OCI-LY3 (cell line): ENCODE measurements at regions not wholly inside any gene's neighbourhood (a gene's known extent, or its start where the extent isn't known, plus 50 kb on each side); places are given as distances from the start of the nearest gene placed in this dataset.

Source experiments
- H2AFZ ChIP-seq: fragments of 200-600, 300-600 bp; shearing (Covaris generic); 2 replicates; pipeline ENCODE4 v1.6.0; 2014; ENCODE audit warnings: antibody characterized with exemption, low read depth, low read length
- H3K27ac ChIP-seq: fragments of 200-600, 300-600 bp; sonication (generic); 2 replicates; pipeline ENCODE4 v1.5.1; 2014; ENCODE audit warnings: mild to moderate bottlenecking, low read length, moderate library complexity, mixed read lengths
- H3K27me3 ChIP-seq: fragments of 200-600, 300-600 bp; sonication (generic); 2 replicates; pipeline ENCODE4 v1.6.1; 2014; ENCODE audit warnings: low read depth, low read length, mixed read lengths
- H3K36me3 ChIP-seq: fragments of 200-600, 300-600 bp; sonication (generic); replicated peaks from 2 replicates; pipeline ENCODE3; 2014; ENCODE audit warnings: low read depth, low read length, mixed read lengths
- H3K4me1 ChIP-seq: fragments of 300-600, 200-600 bp; sonication (generic); 2 replicates; pipeline ENCODE4 v1.6.1; 2014; ENCODE audit warnings: low read length, mixed read lengths
- H3K4me2 ChIP-seq: fragments of 200-600, 300-600 bp; sonication (generic); 2 replicates; pipeline ENCODE4 v1.6.1; 2014; ENCODE audit warnings: low read length, mixed read lengths
- H3K4me3 ChIP-seq: fragments of 300-600, 200-600 bp; sonication (generic); 2 replicates; pipeline ENCODE4 v1.5.1; 2014; ENCODE audit warnings: antibody characterized with exemption, mild to moderate bottlenecking, low read length, moderate library complexity
- H3K79me2 ChIP-seq: fragments of 300-600, 200-600 bp; shearing (Covaris generic); 2 replicates; pipeline ENCODE4 v1.6.1; 2014; ENCODE audit warnings: mild to moderate bottlenecking, low read length, mixed read lengths
- H3K9ac ChIP-seq: fragments of 300-600, 200-600 bp; shearing (Covaris generic); 2 replicates; pipeline ENCODE4 v1.6.0; 2014; ENCODE audit warnings: mild to moderate bottlenecking, low read length, moderate library complexity
- H3K9me3 ChIP-seq: fragments of 200-600, 300-600 bp; shearing (Covaris generic); 2 replicates; pipeline ENCODE4 v1.6.1; 2014; ENCODE audit warnings: low read length, mixed read lengths; ENCODE audit not compliant: insufficient read depth
- H4K20me1 ChIP-seq: fragments of 200-600, 300-600 bp; sonication (generic); 2 replicates; pipeline ENCODE4 v1.6.1; 2016; ENCODE audit warnings: low read length, mixed read lengths; ENCODE audit not compliant: insufficient read depth
- CTCF ChIP-seq: fragments of 200-600, 300-600 bp; sonication (generic); IDR thresholded peaks from 2 replicates; pipeline ENCODE4 v1.5.1; 2014; ENCODE audit warnings: antibody characterized with exemption, low read length, low read depth
- EZH2phosphoT487 ChIP-seq: fragments of 200-600 bp; shearing (Covaris generic); IDR thresholded peaks from 2 replicates; pipeline ENCODE4 v1.6.1; 2018; ENCODE audit warnings: antibody characterized with exemption, mixed run types, low read depth

- Histone ChIP-seq H3K27me3 (no peaks in the 10 kb centered on the region), H3K4me3 (no peak overlapping the region), H3K9me3 (no peaks in the 10 kb centered on the region), H2AFZ (no peak overlapping the region), H3K9ac (no peak overlapping the region), H3K36me3 (no peaks in the 10 kb centered on the region), H3K27ac (no peak overlapping the region), H3K4me1 (no peaks in the 10 kb centered on the region), H3K4me2 (no peak overlapping the region), H4K20me1 (no peaks in the 10 kb centered on the region), H3K79me2 (no peaks in the 10 kb centered on the region)
- TF ChIP-seq CTCF (no peak), EZH2phosphoT487 (no peak)
Measured at GRCh38 chr2:220127311-220127710, 499.9 kb downstream of the SLC4A3 start.

GRCh38 chr2:220127876-220128275 lies 500.4 kb downstream of the SLC4A3 start:
- Histone ChIP-seq H3K9me3 (no peaks in the 10 kb centered on the region), H3K4me2 (no peak overlapping the region), H3K79me2 (no peaks in the 10 kb centered on the region), H3K27me3 (no peaks in the 10 kb centered on the region), H3K4me1 (no peaks in the 10 kb centered on the region), H4K20me1 (no peaks in the 10 kb centered on the region), H3K27ac (no peak overlapping the region), H3K9ac (no peak overlapping the region), H3K36me3 (no peaks in the 10 kb centered on the region), H3K4me3 (no peak overlapping the region), H2AFZ (no peak overlapping the region)
- no peak for TF ChIP-seq CTCF
- no peak for TF ChIP-seq EZH2phosphoT487

GRCh38 chr2:220129391-220129790 lies 502.0 kb downstream of the SLC4A3 start:
- Histone ChIP-seq H2AFZ (no peak overlapping the region), H3K4me3 (no peak overlapping the region), H4K20me1 (no peaks in the 10 kb centered on the region), H3K4me1 (no peaks in the 10 kb centered on the region), H3K27ac (no peak overlapping the region), H3K4me2 (no peak overlapping the region), H3K79me2 (no peaks in the 10 kb centered on the region), H3K27me3 (no peaks in the 10 kb centered on the region), H3K9me3 (no peaks in the 10 kb centered on the region), H3K36me3 (no peaks in the 10 kb centered on the region), H3K9ac (no peak overlapping the region)
- TF ChIP-seq EZH2phosphoT487 = no peak
- no peak for TF ChIP-seq CTCF

GRCh38 chr2:220134756-220135534 lies 507.5 kb downstream of the SLC4A3 start:
- Histone ChIP-seq H3K27ac (no peak overlapping the region), H3K9me3 (no peaks in the 10 kb centered on the region), H3K79me2 (no peaks in the 10 kb centered on the region), H3K4me1 (0 out of 2 replicates have a peak, but pooled peaks cover 3% of the 10 kb centered on the region), H3K36me3 (no peaks in the 10 kb centered on the region), H4K20me1 (no peaks in the 10 kb centered on the region), H3K27me3 (no peaks in the 10 kb centered on the region), H3K9ac (no peak overlapping the region), H2AFZ (no peak overlapping the region), H3K4me2 (no peak overlapping the region), H3K4me3 (no peak overlapping the region)
- TF ChIP-seq EZH2phosphoT487 = no peak
